HG03060 (cell line): ENCODE measurements at regions not wholly inside any gene's neighbourhood (a gene's known extent, or its start where the extent isn't known, plus 50 kb on each side); places are given as distances from the start of the nearest gene placed in this dataset.
"Not testable (repeated sequence)": the region's sequence is repeated elsewhere in the genome, so short reads cannot be mapped to it uniquely, and the experiment has no call there.

Experiments
- ATAC-seq: cut with Tn5 transposase; IDR thresholded peaks from one replicate; pipeline ENCODE4 v1.9.1; 2021; ENCODE audit warnings: low read depth, moderate number of reproducible peaks; ENCODE audit not compliant: unreplicated experiment

DNA sequence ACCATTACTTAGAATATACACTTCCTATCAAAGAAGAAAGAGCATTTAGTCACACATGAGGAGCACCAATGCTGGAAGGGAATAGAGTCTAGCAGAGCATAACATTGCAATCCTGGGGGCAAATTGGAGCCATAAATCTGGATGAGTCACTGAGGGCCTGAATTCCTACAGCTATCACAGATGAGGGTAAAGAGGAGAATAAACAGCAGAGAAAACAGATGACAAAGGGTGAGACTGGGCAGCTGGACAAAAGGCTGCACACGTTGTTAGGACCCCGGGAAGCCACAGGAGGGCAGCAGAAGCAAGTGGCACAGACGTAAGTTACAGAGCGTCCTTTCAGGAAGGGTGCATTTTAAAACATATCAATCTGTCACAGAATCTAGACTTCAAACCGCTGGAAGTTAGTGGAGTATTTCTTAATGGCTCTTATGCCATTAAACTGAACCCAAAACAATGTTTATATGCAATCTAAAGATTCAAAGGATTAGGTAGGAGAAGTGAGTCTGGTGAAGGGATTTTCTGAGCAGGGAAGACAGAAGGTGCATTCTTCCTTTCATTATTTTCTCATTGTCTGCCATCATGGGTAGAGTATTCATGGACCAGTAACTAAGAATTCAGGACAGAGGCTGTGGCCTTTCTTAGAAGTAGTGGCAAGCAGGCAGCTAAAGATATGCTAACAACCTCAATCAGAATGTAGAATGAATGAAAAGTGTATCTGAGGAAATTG is 159.8 kb upstream of the DAAM1 start:
- ATAC-seq: peak; percentile 47

DNA sequence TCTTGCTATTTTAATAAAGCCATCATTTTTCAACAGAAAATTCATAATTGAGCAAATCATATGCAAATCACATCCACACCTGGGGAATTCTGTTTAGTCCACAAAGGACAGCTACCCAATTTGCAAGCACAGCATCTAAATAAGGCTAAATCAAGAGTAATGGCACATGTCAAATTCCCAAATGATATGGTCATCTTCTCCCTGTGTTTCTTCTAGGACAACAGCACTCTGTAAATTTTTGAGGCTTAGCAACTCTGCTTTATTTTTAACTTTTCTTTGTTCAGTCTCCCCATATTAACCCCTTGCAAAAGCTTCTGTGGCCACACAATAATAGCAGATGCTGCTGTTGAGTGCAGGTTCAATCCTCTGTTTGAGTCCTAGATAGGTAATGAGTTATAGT is 155.6 kb upstream of the DAAM1 start:
- ATAC-seq: no peak

DNA sequence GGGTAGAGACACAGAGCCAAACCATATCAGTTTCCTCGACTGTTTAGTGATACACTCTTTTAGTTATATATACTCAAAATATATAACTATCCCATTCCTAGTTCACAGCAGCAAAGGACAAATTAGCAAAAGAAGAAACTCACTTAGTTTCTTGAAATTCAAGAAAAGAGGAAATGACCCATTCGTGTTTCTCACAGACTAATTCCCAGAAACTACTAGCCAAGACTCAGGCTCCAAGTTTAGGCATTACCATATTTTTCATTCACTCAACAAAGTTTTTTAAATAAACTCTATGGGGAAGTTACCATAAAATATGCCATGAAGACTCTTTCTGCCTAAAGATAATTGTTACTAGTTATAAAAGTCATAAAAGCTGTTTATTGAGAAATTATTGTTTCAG is 152.3 kb upstream of the DAAM1 start:
- no peak for ATAC-seq

DNA sequence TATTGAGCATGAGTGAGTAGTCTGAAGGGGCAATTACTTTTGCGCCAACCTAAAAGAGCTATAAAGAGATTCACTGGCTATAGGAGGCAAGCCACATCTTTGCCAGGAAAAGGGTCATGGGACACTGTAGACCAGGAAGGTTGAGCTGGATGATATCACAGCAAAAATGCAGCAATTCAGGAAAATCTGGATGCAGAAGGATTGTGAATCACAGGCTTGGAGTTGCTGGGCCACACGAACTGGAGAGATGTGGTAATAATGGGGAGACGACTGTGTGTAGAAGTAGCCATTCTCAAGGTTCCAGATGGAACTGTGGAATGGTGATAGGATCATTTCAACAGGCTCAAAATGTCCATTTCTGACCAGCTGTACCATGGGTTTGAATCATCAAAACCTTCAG is 151.4 kb upstream of the DAAM1 start:
- ATAC-seq: no peak

DNA sequence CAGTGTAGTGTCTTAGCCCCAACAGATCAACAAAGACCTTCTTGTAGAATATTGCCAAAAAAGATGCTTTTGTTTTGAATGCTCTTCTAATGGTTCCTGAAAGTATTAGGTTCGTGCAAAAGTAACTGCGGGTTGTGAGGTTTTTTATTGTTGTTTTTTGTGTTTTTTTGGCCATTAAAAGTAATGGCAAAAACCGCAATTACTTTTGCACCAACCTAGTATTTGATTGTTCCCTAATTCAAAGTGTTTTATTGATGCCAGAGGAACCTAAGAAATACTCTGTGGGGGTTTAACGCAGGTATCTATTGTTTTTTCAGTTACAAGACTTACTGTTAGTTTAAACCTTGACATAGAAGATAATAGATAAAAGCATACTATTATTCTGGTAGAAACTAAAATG is 150.8 kb upstream of the DAAM1 start:
- no peak for ATAC-seq

DNA sequence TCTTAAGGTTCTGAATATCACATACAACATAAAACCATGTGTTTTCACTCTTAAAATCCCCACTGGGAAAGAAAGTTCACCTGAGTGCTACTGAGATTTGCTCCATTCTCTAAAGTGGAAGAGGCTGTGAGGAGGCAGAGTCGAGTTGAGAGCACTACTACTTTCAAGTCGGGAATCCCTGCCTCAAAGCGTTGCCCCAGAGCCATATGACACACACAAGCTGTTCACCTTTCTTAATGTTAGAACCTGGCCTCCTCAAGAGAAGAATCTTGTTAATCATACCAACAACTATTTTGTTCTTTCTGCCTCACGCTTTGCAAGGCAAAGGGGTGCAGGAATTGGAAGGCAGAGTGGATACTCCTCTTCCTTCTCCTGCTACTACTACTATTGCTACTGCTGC is 149.7 kb upstream of the DAAM1 start:
- no peak for ATAC-seq

DNA sequence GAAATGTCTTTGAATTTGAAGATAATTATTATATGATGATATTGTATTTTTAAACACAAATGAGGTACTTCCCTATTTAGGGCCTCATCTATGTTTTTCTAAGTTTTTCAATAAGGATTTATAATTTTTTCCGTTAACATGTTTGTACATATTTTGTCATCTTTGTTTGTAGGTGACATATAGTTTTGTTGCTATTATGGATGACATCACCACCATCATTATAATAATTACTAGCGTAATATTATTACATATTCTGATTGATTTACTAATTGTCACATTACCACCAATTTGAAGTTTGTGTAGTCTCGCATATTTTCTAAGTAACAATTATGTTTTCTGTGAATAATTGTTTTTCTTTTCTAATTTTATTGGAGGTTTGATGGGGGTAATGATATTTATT is 147.2 kb upstream of the DAAM1 start:
- ATAC-seq: no peak

DNA sequence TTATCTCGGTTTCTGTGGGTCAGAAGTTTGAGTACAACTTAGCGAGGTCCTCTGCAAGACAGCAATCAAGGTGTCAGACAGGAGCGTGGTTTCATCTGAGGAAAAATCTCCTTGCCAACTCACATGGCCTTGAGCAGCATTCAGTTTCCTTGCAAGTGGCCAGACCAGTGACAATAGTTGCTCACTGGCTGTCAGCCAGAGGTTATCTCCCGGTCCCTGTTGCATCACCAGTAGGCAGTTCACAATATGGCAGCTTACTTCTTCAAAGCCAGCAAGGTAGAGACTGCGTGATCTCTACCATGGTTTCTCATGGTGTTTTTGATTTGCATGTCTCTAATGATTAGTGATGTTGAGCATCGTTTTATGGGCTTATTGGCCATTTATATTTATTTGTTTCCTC is 143.8 kb upstream of the DAAM1 start:
- no peak for ATAC-seq

DNA sequence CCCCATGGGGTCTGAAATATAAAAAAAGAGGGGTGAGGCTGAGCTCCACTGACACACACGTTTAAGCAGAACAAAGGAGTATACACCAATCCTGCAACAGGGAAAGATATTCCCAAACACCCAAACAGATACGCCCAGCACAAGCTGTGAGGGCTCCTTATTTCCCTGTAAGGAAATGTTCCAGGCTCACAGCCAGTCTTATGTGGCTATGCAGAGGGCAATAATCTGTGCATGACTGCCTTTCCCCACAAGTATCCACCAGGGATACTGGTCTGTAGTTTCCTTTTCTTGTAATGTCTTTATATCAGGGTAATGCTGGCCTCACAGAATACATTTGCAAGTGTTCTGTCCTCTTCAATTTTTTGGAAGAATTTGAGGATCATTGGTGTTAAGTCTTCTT is 141.7 kb upstream of the DAAM1 start:
- no peak for ATAC-seq

DNA sequence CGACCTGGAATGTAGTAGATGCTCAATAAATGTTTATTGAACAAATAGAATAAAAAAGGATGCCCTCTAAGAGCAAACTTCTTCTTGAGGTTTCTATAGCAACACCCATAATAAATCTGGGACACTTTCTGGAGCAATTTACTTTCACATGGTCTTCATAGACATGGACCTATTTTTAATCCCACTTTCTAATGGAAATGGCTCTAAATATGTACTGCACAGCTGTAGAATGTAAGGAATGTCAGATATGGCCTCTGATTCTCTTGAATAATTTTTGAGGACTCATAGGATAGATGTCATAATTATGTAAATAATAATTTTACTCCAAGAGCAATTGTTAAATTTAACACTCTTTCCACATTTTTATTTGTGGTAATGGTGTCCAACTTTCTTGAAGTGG is 133.5 kb upstream of the DAAM1 start:
- no peak for ATAC-seq

DNA sequence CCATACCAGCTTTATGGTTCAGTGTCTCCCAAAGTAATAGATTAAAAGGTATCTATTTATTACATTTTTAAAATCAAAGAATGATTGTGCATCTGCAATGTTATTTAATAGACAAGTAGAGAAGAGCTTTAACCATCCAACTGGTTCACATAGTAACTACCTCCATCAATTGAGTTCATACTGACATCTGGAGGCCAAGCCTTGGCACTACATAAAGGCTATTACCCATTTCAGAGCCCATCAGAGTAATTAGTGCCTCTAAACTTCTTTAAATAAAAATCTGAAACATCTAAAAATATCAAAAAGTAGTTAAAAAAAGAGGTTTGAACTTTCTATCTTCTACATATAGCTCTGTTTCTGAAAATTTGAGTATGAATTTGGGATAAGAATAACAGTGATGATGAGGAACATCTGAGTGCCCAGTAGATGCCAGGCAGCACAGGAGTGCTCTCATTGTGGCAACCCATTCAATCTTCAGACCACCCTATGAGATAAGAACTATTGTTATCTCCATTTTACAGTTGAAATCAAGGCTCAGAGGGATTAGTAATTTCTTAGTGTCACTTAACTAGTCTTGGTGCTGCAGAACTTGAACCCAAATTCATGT is 132.9 kb upstream of the DAAM1 start:
- ATAC-seq: no peak

DNA sequence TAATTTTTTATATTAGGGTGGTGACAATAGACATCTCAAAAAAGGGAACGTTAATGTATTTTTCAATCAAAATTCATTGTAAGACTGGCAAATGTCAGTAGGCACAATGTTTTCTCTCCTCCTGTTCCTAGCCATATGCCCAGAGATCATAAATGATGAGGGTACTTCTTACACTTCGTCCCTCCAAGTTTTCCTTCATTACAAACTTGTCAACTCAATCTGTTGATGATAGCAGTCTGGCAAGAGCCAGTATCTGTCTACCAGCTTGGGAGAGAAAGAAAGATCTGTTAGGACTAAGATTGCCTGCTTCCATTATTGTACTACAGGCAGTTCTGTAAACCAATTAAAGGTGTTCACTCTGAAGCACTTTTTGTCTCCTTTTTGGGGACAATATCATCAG is 130.9 kb upstream of the DAAM1 start:
- no peak for ATAC-seq

DNA sequence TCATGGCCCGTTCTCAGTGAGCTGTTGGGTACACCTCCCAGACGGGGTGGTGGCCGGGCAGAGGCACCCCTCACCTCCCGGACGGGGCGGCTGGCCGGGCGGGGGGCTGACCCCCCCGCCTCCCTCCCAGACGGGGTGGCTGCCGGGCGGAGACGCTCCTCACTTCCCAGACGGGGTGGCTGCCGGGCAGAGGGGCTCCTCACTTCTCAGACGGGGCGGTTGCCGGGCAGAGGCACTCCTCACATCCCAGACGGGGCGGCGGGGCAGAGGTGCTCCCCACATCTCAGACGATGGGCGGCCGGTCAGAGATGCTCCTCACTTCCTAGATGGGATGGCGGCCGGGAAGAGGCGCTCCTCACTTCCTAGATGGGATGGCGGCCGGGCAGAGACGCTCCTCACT is 129.7 kb upstream of the DAAM1 start:
- ATAC-seq: not testable (repeated sequence)

DNA sequence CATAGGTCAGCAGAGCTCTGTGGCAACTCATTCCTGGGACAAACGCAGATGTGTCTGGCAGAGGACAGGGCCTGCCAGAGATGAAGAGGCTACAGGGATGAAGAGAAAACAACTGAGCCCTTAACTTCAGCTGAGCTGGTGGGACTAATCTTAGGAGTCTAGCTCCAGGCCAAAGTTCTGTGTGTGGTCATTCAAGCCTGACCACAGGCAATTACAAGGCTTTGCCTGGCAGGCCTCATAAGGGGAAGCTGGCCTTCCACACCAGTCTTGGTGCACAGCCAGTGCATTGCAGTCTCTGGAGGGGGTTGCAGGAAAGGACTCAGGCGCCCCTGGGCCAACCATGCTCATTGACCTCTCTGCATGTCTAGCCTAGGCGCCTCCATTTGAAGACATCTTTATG is 127.6 kb upstream of the DAAM1 start:
- no peak for ATAC-seq

DNA sequence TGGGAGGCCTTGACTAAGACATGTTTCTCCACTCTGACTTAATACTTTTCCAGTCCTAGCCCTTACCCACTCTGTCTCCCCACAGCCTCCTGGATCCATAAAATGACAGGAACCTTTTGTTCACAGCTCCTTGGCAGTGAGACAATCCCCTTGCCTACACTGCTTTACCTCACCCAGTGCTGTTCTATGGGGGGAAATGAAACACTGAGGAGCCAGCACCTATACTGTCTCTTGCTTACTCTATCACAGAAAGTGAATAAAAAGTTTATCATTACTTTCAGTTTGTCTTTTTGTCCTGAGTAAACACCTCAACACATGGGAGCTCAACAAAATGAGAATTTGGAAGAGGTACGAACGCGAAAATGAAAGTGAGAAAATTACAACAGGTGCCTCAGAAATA is 127.2 kb upstream of the DAAM1 start:
- ATAC-seq: no peak

DNA sequence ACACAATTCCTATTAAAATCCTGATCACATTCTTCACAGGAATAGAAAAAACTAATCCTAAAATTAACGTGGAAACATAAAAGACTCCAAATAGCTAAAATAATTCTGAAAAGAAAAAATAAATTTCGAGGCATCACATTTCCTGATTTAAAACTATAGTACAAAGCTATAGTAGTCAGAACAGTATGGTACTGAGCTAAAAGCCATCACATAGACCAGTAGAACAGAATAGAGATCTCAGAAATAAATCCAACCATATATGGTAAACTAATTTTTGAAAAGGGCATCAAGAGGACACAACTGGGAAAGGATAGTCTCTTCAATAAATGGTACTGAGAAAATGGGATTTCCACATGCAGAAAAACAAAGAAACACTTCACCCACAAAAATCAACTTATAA is 125.2 kb upstream of the DAAM1 start:
- no peak for ATAC-seq

DNA sequence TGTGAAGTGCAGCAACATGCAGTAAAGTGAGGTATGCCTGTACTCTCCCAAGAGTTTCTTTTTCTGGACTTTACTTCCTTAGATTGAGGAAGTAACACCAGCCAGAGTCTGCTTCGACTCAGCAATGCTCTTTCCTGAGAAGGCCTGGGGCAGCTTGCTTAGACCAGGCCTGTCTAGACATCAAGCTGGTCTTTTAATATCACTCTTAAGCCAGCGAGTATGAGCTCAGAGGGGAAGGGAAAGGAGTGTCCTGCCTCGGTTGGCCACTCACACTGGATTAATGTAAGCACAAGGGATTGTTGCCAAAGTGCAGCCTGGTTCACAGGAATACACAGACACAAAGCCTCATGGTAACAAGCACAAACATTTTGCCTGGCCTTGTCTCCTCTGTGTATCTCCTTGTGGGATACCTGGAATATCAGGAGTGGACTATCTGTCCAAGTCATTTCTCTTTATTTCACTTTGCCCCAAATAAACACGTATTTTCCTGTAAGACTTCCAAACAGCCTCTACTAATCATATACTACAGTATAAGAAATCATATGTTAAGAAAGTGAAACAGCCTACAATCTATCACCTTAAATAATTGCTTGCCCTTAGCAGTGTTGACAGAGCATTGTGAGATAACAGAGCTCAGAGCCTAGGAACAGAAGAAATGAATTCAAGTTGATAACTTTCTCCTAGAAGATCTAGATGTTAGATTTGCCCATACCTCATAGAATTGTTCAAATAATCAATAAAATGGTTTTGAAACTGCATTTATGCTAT is 121.2 kb upstream of the DAAM1 start:
- ATAC-seq: no peak

DNA sequence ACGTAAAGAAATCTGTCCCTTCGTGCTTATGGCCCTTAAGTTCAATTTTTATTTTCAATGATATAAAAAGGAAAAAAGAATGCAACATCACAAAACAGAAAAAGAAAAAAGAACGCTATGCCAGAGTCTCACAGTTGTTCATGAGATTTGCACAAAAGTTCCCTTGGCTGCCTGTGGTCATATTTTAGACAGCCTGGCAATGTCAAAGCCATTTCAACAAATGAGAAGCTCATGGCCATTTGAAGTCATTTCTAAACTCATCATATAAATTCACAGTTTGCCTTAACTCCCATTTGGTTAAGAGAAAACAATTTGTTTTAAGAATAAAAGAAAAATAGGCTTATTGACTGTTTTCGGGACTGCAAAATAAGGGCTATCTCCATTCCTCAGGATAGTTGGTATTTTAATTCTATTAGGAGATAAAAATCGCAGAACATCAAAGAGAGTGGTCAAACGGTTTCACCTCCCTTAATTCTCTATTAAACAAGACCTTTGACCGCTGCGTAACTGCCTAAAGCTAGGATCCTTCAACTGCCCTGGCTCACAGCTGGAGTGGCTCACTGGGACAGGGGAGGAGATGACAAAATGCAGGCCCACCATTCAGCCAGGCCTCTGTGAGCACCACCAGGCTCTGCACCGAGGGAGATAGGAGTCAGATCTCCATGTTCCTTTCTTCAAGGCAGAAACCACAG is 119.2 kb upstream of the DAAM1 start:
- no peak for ATAC-seq

DNA sequence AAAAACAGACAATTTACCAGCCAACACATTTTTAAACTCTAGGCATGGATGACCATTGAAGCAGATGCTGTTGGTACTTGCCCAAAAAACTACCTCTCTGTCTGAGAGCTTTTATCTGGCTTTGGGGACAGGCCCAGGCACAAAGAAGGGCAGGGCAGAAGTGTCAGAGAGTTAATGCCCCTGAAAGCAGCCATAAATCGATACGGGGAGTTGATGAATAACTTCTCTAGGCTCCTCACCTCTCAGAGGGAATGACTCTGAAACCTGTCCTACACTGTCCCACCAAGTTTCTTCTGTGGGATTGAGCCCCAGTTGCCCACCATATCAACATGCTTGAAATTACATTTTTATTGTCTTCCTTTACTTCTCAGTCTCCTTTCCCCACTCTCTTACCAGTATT is 113.0 kb upstream of the DAAM1 start:
- no peak for ATAC-seq

DNA sequence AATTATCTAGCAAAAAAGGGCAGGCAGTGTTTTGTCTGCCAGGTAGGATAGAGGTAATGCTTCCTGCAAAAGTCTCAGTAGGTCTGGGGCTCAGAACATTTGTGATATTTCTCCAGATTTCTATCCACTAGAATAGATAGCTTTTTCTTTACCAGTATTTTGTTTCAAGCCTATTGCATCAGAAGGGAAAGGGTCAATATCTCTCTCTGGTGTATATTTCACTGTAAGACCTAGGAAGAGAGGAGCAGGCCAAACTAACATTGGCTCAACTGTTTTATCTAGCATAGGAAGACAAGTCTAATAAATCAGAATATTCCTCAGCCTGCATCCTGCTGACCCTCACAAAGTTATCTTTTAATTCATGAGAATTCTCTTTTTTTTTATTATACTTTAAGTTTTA is 106.7 kb upstream of the DAAM1 start:
- ATAC-seq: no peak

DNA sequence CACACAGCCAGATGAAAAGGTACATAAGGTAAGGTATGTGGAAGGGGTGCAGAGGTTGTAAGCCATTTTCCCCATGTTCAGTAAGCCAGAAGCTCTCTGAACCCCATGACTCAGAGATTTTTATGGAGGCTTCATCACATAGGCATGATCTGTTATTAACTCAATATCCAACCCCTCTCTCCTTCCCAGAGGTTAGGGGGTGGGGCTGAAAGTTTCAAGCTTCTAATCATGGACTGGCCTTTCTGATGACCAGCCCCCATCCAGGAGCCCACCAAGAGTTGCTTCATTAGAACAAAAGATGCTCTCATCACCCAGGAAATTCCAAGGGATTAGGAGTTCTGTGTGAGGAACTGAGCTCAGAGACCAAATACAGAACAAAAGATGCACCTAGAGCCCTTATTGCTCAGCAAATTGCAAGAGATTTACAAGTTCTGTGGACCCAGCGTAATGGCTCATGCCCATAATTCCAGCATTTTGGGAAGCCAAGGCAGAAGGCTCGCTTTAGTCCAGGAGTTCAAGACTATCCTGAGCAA is 103.2 kb upstream of the DAAM1 start:
- ATAC-seq: no peak
